Upper lobe of right lung (tissue), 1 donor: ENCODE measurements at regions not wholly inside any gene's neighbourhood (a gene's known extent, or its start where the extent isn't known, plus 50 kb on each side); places are given as distances from the start of the nearest gene placed in this dataset.

Source experiments
- ATAC-seq: fragments of 200-7000 bp; cut with Tn5 transposase; one replicate; pipeline ENCODE4 v1.9.1; 2020; ENCODE audit warnings: mild to moderate bottlenecking, moderate library complexity
- DNase-seq: peaks from one replicate; pipeline ENCODE4 v3.0.0-alpha.2; 2020
- H3K27ac ChIP-seq: fragments of 200-600 bp; one replicate; pipeline ENCODE4 v1.8.0; 2022
- H3K27me3 ChIP-seq: fragments of 200-600 bp; one replicate; pipeline ENCODE4 v1.8.0; 2022; ENCODE audit warnings: mild to moderate bottlenecking
- H3K36me3 ChIP-seq: fragments of 200-600 bp; one replicate; pipeline ENCODE4 v1.8.0; 2022
- H3K4me1 ChIP-seq: fragments of 200-600 bp; one replicate; pipeline ENCODE4 v1.8.0; 2022
- H3K4me3 ChIP-seq: fragments of 200-600 bp; one replicate; pipeline ENCODE4 v1.8.0; 2022; ENCODE audit warnings: mild to moderate bottlenecking
- H3K9me3 ChIP-seq: fragments of 200-600 bp; one replicate; pipeline ENCODE4 v1.8.0; 2022
- CTCF ChIP-seq: fragments of 200-600 bp; IDR thresholded peaks from one replicate; pipeline ENCODE4 v1.8.0; 2022; ENCODE audit warnings: antibody characterized with exemption
- intact Hi-C: fragments of 100-400 bp; cut with DNase I; formaldehyde crosslinking; loops from one replicate; pipeline ENCODE4 v1.11.0; 2022
- donor health status: DM: no; HTN: yes; CAD: no; lungs with severe emphysema.

- Histone ChIP-seq H3K27ac (no peak overlapping the region), H3K4me3 (no peak overlapping the region), H3K4me1 (no peaks in the 10 kb centered on the region), H3K9me3 (no peaks in the 10 kb centered on the region), H3K36me3 (no peaks in the 10 kb centered on the region), H3K27me3 (no peaks in the 10 kb centered on the region)
- no peak for DNase-seq
- no peak for ATAC-seq
- intact Hi-C loops = no loop called here
- no peak for TF ChIP-seq CTCF
Observed at GRCh38 chr21:27407271-27407670, 440.4 kb upstream of the ADAMTS5 start.

- Histone ChIP-seq H3K4me1 (no peaks in the 10 kb centered on the region), H3K36me3 (no peaks in the 10 kb centered on the region), H3K4me3 (no peak overlapping the region), H3K27me3 (no peaks in the 10 kb centered on the region), H3K9me3 (no peaks in the 10 kb centered on the region), H3K27ac (peak overlapping the region; percentile 21)
- intact Hi-C loops = no loop called here
- ATAC-seq (no peak), DNase-seq (no peak)
- TF ChIP-seq CTCF = no peak
Observed at GRCh38 chr21:27406300-27407009, 439.6 kb upstream of the ADAMTS5 start.

GRCh38 chr21:27403011-27403410, 436.1 kb upstream of the ADAMTS5 start:
- no peaks in the 10 kb centered on the region for H3K4me1 ChIP-seq
- no peak for DNase-seq
- no peak overlapping the region for H3K4me3 ChIP-seq
- H3K36me3 ChIP-seq = no peaks in the 10 kb centered on the region
- TF ChIP-seq CTCF = no peak
- H3K27me3 ChIP-seq = no peaks in the 10 kb centered on the region
- ATAC-seq = no peak
- H3K27ac ChIP-seq = no peak overlapping the region
- no peaks in the 10 kb centered on the region for H3K9me3 ChIP-seq
- intact Hi-C loops = no loop called here

- H3K4me3 ChIP-seq = no peak overlapping the region
- H3K27ac ChIP-seq = no peak overlapping the region
- TF ChIP-seq CTCF = no peak
- no peaks in the 10 kb centered on the region for H3K4me1 ChIP-seq
- DNase-seq (no peak), ATAC-seq (no peak)
- intact Hi-C loops = no loop called here
- H3K36me3 ChIP-seq = no peaks in the 10 kb centered on the region
- no peaks in the 10 kb centered on the region for H3K9me3 ChIP-seq
- no peaks in the 10 kb centered on the region for H3K27me3 ChIP-seq
Observed at GRCh38 chr21:27400045-27400444, 433.2 kb upstream of the ADAMTS5 start.

- H3K9me3 ChIP-seq = no peaks in the 10 kb centered on the region
- H3K27me3 ChIP-seq = no peaks in the 10 kb centered on the region
- no peaks in the 10 kb centered on the region for H3K36me3 ChIP-seq
- ATAC-seq (no peak), DNase-seq (no peak)
- TF ChIP-seq CTCF = no peak
- H3K4me1 ChIP-seq = no peaks in the 10 kb centered on the region
- H3K27ac ChIP-seq = no peak overlapping the region
- intact Hi-C loops = no loop called here
- H3K4me3 ChIP-seq = no peak overlapping the region
Observed at GRCh38 chr21:27397578-27397977, 430.7 kb upstream of the ADAMTS5 start.

GRCh38 chr21:27393726-27394125, 426.8 kb upstream of the ADAMTS5 start:
- H3K27ac ChIP-seq = no peak overlapping the region
- DNase-seq (no peak), ATAC-seq (no peak)
- no peaks in the 10 kb centered on the region for H3K27me3 ChIP-seq
- no peaks in the 10 kb centered on the region for H3K9me3 ChIP-seq
- H3K4me1 ChIP-seq = no peaks in the 10 kb centered on the region
- no peaks in the 10 kb centered on the region for H3K36me3 ChIP-seq
- intact Hi-C loops = no loop called here
- H3K4me3 ChIP-seq = no peak overlapping the region
- TF ChIP-seq CTCF = no peak
